ENCODE measurements at regions not wholly inside any gene's neighbourhood (a gene's known extent, or its start where the extent isn't known, plus 50 kb on each side); places are given as distances from the start of the nearest gene placed in this dataset.

GRCh38 chr14:38316922-38317321 is 61.0 kb upstream of the CLEC14A start:
- TF ChIP-seq ZNF8 (CRISPR knock-in tag; IDR thresholded peaks at IDR 0.05): no peak
- TF ChIP-seq PATZ1 (CRISPR knock-in tag; IDR thresholded peaks at IDR 0.05; ENCODE audit: borderline replicate concordance): no peak
- no peak for TF ChIP-seq ZFP30 (CRISPR knock-in tag; IDR thresholded peaks at IDR 0.05)

All from SK-N-SH treated with all-trans-retinoic acid at 6 μM for 48 hours (cell line).